GM21529 (cell line): ENCODE measurements at regions not wholly inside any gene's neighbourhood (a gene's known extent, or its start where the extent isn't known, plus 50 kb on each side); places are given as distances from the start of the nearest gene placed in this dataset.

Experiments
- ATAC-seq: cut with Tn5 transposase; IDR thresholded peaks from one replicate; pipeline ENCODE4 v1.9.1; 2021; ENCODE audit not compliant: unreplicated experiment

GRCh38 chr10:31262672-31263071 lies 56.3 kb upstream of the ZEB1 start:
- ATAC-seq = no peak

DNA sequence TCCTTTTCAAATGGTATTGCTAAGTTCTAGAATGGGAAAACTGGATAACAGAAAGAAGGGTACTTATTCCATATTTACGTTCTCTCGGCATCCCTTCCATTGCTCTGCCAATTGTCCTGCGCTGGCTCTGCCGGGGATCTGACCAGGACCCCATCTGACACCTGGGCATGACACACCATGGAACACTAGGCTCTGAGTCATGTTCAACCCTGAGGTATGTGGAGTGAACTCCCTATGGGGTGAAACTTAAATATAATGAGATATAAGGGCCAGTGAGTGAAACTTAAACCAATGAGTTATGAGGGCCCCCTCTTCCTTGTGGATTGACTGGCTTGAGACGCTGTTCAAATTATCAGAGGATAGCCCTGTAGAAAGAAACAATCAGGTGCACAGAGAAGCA lies 55.1 kb upstream of the ZEB1 start:
- no peak for ATAC-seq

- ATAC-seq = no peak
Measured at GRCh38 chr10:31268444-31269303, 50.3 kb upstream of the ZEB1 start.
